Esophagus squamous epithelium (tissue), 5 donors: ENCODE measurements at regions not wholly inside any gene's neighbourhood (a gene's known extent, or its start where the extent isn't known, plus 50 kb on each side); places are given as distances from the start of the nearest gene placed in this dataset.

Experiments
- DNase-seq: peaks from one replicate; lab custom pipeline; 2025; lab: John Stamatoyannopoulos, UW
- H3K27ac ChIP-seq, 4 donors: fragments of 200-600 bp; sonication (generic); one replicate each; pipeline ENCODE4 v1.5.1; 2016 to 2019; ENCODE audit warnings: mild to moderate bottlenecking in 1 of 4
- H3K27me3 ChIP-seq, 4 donors: fragments of 200-600 bp; sonication (generic); 1 replicate in 3 of 4; 2 replicates in 1 of 4; pipeline versions ENCODE4 v1.5.1 to v1.6.0; 2017 to 2021; ENCODE audit warnings: antibody characterized with exemption in 1 of 4
- H3K36me3 ChIP-seq, 3 donors: fragments of 200-600 bp; sonication (generic); one replicate each; pipeline ENCODE4 v1.5.1; 2016 to 2019
- H3K4me1 ChIP-seq, 3 donors: fragments of 200-600 bp; sonication (generic); one replicate each; pipeline ENCODE4 v1.5.1; 2017 to 2019
- H3K4me3 ChIP-seq, 4 donors: fragments of 200-600 bp; sonication (generic); 1 replicate in 3 of 4; 2 replicates in 1 of 4; pipeline ENCODE4 v1.5.1; 2016 to 2019; ENCODE audit warnings: mild to moderate bottlenecking in 2 of 4, moderate library complexity in 1 of 4
- H3K9me3 ChIP-seq, 3 donors: fragments of 200-600 bp; sonication (generic); one replicate each; pipeline ENCODE4 v1.5.1; 2016 to 2019
- CTCF ChIP-seq, 6 experiments: fragments of 450-650 bp in 4 of 6; fragments of 200-600 bp in 2 of 6; sonication (generic) in 2 of 6; IDR thresholded peaks; one replicate each; pipeline ENCODE4 v1.5.1; 2016 to 2019; ENCODE audit warnings: antibody characterized with exemption in 6 of 6, mild to moderate bottlenecking in 4 of 6, moderate library complexity in 4 of 6
- POLR2A ChIP-seq, 4 donors: fragments of 450-650 bp; IDR thresholded peaks; one replicate each; pipeline ENCODE4 v1.6.1; 2017; ENCODE audit warnings: antibody characterized with exemption in 4 of 4, mild to moderate bottlenecking in 4 of 4, moderate library complexity in 3 of 4
- WGBS, 2 donors: methylation state at CpG; one replicate each; pipeline ENCODE4 v1.1.5; 2018; 5-methylcytosine and 5-hydroxymethylcytosine counted together
- intact Hi-C: fragments of 100-400 bp; cut with DNase I; formaldehyde crosslinking; loops from one replicate; pipeline ENCODE4 v1.15.0; 2022
- donor health status: DM: yes; HTN: yes; CAD: no.

DNA sequence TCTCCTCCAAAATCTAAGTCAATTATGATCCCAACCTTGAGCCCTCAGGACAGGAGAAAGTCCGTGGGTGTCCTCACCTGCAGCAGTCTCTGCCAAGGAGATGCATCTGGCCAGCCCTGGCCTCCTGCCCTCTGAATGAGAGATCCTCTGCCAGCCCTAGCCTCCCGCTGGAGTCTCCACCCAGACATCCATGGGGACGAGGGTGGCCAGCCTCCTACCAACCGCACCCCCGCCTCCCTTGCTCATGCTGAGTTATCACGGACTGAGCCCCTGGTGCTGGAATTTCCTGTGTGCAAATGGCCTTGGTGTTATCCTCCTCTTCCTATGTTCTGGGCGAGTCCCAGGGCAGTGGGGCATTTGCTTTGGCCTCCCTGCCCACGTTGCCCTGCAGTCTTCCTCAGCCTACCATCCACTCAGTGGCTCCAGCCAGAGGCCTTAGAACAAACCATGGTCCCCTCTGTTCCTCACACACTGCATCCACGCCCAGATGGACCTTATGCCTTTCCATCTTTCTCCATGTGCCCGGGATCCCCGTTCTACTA lies 116.4 kb downstream of the ACKR3 start:
- H3K27me3 ChIP-seq: no peaks in the 10 kb centered on the region
- peaks cover 17 to 46% (median 19%) of the 10 kb centered on the region in 3 donors for H3K4me1 ChIP-seq
- TF ChIP-seq CTCF (IDR thresholded peaks at IDR 0.05) (no peak), POLR2A (IDR thresholded peaks at IDR 0.05) (no peak)
- intact Hi-C loops: no loop called here
- no peaks in the 10 kb centered on the region for H3K9me3 ChIP-seq
- no peak for DNase-seq
- no peaks in the 10 kb centered on the region for H3K36me3 ChIP-seq
- no peak overlapping the region for H3K27ac ChIP-seq
- no peak overlapping the region for H3K4me3 ChIP-seq
- 71 to 84% methylated on average over 6 to 10 of the region's 11 CpGs for whole genome bisulfite sequencing, 2 donors

DNA sequence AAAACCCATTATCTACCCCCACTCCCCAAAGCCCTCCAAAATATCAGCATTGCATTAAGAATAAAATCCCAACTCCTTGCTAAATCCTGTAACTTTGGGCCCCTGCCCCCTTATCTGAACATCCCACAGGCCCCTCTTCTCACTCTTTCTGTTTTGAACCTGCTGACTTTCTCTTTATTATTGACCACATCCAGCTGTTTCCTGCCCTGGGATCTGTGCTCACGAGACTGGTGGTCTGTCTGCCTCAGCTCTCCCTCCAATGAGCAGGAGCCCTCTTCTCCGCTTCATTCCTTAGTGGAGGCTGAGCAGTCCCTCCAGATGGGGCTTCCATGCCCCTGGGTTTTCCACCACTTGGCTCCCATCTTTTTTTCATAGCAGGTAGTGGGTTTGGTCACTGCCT lies 116.9 kb downstream of the ACKR3 start:
- intact Hi-C loops: no loop called here
- Histone ChIP-seq H3K27me3 (no peaks in the 10 kb centered on the region), H3K36me3 (no peaks in the 10 kb centered on the region), H3K4me1 (peaks cover 17 to 51% (median 19%) of the 10 kb centered on the region in 3 donors), H3K4me3 (no peak overlapping the region), H3K27ac (no peak overlapping the region), H3K9me3 (no peaks in the 10 kb centered on the region)
- WGBS, 2 donors: 77 to 88% methylated on average over 2 of the region's 2 CpGs
- DNase-seq: no peak
- TF ChIP-seq POLR2A (IDR thresholded peaks at IDR 0.05) (no peak), CTCF (IDR thresholded peaks at IDR 0.05) (no peak)

- TF ChIP-seq CTCF (IDR thresholded peaks at IDR 0.05): no peak
- no peak for TF ChIP-seq POLR2A (IDR thresholded peaks at IDR 0.05)
- Histone ChIP-seq H3K27me3 (no peaks in the 10 kb centered on the region), H3K4me3 (no peak overlapping the region), H3K36me3 (no peaks in the 10 kb centered on the region), H3K4me1 (peaks cover 19 to 60% (median 21%) of the 10 kb centered on the region in 3 donors), H3K27ac (peak overlapping the region in 3 of 4 donors; percentile 27 to 80 (median 56)), H3K9me3 (no peaks in the 10 kb centered on the region)
- WGBS, 2 donors: 52 to 56% methylated on average over 3 to 4 of the region's 8 CpGs
- intact Hi-C loops: no loop called here
- no peak for DNase-seq
Measured at GRCh38 chr2:236687296-236687965, 117.8 kb downstream of the ACKR3 start.

DNA sequence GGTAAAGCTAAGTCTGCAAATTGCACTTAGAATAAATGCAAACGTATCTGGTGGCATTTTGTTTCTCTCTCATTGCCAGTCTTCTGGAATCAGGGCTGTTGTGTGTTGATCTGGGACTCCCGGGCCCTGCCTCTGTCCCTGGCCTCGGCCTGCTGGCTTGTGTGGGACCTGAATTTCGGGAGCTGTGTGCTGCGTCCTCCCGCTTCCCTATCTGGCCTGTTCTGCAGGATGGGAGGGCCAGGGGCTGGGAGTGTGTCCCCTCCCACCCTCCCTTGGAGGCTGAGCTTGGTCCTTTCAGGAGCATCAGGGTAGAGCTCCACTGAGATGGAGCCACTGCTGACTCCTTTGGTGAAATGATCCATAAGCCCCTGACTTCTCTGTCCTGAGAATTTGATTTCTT lies 118.5 kb downstream of the ACKR3 start:
- Histone ChIP-seq H3K36me3 (no peaks in the 10 kb centered on the region), H3K9me3 (no peaks in the 10 kb centered on the region), H3K27me3 (no peaks in the 10 kb centered on the region), H3K4me3 (no peak overlapping the region), H3K27ac (peak overlapping the region in 3 of 4 donors; percentile 27 to 80 (median 56)), H3K4me1 (peaks cover 19 to 57% (median 21%) of the 10 kb centered on the region in 3 donors)
- intact Hi-C loops: no loop called here
- no peak for DNase-seq
- WGBS, 2 donors: 71 to 76% methylated on average over 2 to 6 of the region's 6 CpGs
- TF ChIP-seq POLR2A (IDR thresholded peaks at IDR 0.05) (no peak), CTCF (IDR thresholded peaks at IDR 0.05) (no peak)

DNA sequence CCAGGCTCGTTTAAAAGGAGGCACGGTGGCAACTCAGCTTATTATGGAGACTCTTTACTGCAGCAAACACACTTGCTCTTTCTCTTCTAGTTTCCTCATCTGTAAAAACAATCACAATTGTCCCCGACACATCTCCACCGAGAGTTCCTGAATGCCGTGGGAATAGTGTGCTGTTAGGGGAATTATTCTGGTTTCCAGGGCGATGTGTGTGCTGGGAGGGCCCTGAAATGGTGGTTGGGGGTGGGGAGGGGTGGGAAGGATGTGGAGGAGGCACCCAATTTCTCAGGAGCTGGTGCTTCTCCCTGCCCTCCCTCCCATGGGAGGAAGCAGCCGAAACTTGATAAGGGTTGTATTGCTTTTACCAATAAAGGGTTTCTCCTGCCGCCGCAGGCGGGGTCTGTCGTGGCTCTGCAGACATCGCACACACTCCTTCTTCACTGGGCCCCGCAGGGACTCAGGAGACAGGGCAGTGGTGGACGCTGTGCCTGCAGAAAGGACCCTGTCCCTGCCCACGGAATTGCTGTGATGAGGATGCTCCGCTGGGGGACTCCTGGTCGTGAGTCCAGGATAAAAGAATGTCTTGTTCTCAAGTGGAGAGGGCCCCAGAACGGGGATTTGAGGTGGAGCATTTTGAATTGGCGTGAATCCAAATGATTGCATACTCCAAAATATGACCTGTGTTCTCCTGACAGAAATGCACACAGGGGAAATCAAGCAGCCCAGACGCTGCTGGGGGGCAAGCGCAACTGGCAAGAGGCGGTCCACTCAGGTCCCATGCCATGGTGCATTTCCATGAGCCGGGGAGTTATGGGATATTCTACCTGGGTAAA lies 119.2 kb downstream of the ACKR3 start:
- intact Hi-C loops: no loop called here
- Histone ChIP-seq H3K27me3 (no peaks in the 10 kb centered on the region), H3K4me1 (peaks cover 19 to 56% (median 21%) of the 10 kb centered on the region in 3 donors), H3K9me3 (no peaks in the 10 kb centered on the region), H3K36me3 (no peaks in the 10 kb centered on the region), H3K27ac (peak overlapping the region in 2 of 4 donors; percentile 56 to 80), H3K4me3 (no peak overlapping the region)
- no peak for DNase-seq
- TF ChIP-seq CTCF (IDR thresholded peaks at IDR 0.05) (no peak), POLR2A (IDR thresholded peaks at IDR 0.05) (no peak)
- 50 to 68% methylated on average over 10 to 17 of the region's 23 CpGs for WGBS, 2 donors
